GM21717 (cell line): ENCODE measurements at regions not wholly inside any gene's neighbourhood (a gene's known extent, or its start where the extent isn't known, plus 50 kb on each side); places are given as distances from the start of the nearest gene placed in this dataset.
"Not testable (repeated sequence)": the region's sequence is repeated elsewhere in the genome, so short reads cannot be mapped to it uniquely, and the experiment has no call there.

Source experiments
- ATAC-seq: cut with Tn5 transposase; IDR thresholded peaks from one replicate; pipeline ENCODE4 v1.9.1; 2021; ENCODE audit warnings: mild to moderate bottlenecking, moderate library complexity; ENCODE audit not compliant: unreplicated experiment

DNA sequence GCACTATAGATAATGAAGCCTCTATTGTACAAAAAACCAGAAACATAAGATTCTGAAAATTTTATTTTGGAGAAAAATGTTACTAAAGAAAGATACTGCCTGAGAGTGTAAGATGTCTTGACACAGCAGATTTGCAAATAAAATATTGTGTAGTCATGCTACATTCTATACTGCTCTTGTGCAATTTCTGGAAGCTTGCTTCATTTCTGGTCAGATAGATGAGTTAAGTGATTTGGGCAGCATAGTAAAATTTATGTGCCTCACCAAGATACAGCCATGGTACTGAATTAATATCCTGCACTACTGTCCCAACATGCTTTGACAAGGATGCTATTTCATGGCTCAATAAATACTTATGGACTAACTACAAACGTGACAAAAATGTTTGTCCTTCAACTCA, 55.1 kb upstream of the STARD13 start:
- ATAC-seq = no peak

DNA sequence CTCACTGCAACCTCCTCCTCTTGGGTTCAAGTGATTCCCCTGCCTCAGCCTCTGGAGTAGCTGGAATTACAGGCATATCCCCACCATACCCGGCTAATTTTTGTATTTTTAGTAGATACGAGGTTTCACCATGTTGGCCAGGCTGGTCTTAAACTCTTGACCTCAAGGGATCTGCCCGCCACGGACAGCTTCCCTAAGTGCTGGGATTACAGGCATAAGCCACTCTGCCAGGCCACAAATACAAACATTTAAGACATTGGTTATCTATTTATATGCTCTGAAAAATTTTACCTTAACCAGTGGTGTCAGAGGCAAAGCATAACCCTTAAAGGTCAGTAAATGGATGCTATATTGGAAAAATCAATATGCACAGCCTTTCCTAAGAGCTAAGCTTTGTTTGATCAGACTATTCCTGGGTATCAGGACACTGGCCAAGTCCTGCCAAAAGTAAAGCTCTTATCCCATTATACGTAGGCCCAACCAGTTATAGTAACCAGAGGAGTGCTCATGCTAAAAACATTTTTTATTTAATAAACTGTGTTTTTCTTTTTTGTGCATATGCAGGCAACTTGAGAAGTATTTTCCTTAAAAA, 56.4 kb upstream of the STARD13 start:
- ATAC-seq = no peak

DNA sequence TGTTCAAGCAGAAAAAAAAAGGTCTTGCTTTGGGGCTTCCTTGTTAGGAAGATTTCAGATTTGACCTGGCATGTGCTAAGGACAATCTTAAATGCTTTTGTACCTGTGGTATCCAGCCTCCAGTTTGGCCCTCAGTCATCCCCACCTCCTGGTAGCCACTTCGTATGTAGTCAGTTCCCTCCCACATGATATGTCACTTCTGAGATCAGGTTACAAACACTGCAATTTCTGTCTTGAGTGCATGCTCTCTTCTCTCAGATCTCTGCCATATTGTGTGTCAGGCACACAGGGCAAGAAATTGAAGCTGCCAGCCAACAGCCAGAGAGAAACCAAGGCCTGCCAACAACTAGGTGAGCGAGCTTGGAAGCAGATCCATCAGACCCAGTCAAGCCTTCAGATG, 60.3 kb upstream of the STARD13 start:
- ATAC-seq = no peak

DNA sequence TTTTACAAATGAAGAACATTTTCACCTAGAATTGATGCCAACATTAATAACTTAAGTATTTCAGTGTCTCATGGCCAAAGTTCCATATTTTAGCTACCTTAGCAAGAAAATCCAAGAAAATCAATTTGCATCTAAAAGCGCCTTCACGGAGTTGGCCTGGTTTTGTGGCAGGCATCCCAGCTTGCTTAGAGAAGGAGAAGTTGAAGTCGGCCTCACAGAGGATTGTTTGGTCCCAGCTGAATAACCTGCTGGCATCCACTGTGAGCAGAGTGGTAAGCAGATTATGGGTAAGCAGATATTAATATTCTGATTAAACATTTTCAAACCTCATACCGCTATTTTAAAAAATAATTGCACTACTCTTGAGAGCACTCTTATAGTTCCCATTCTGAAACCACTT, 62.3 kb upstream of the STARD13 start:
- no peak for ATAC-seq

DNA sequence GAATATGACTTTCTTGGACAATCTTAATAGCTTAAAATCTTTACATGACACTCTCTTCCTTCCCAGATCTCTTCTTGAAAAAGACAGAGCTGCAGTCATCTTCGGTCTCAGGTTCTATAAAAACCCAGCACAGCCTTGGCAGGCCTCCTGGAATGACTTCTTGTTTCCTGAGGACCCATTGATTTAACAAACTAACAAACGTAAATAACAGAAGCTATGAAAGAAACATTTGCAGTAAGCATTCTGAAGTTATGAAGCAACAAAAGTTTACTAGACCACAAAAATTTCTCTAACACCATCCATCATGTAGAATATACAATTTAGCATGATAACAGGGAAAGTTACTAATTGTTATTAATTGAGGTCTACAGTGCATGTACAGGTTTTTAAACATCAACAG, 62.8 kb upstream of the STARD13 start:
- ATAC-seq = no peak

DNA sequence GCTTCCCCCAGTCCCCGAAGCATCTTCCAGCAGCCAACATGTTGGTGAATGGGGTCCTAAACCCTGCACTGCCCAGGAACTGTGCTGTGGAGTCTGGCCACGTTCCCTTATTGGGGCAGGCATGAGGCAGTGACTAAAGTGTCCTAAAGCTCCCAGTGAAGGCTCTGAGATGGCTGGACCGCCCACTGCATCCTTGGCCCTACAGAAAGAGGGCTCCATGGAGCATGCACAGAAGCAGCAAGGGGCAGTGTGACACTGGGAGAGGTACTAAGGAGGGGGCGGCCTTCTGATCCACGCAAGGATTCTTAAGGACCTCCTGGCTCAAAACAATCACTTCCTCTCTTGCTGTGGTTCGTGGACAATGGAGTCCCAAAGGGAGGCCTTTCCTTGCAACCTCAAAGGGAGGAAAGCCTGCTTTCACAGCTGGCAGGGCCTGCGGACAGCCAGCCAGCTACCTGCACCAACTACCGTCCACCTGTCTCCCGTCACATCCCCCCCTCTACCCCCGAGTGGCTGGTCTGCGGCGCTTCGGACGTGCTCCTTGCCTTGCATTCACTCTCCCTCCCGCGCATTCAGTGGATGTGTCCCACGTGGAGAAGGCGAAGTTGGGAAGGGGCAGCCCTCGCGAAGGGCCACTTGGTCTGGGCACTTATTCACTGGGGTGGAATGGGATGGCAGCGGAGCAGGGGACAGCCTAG, 63.9 kb upstream of the STARD13 start:
- no peak for ATAC-seq

DNA sequence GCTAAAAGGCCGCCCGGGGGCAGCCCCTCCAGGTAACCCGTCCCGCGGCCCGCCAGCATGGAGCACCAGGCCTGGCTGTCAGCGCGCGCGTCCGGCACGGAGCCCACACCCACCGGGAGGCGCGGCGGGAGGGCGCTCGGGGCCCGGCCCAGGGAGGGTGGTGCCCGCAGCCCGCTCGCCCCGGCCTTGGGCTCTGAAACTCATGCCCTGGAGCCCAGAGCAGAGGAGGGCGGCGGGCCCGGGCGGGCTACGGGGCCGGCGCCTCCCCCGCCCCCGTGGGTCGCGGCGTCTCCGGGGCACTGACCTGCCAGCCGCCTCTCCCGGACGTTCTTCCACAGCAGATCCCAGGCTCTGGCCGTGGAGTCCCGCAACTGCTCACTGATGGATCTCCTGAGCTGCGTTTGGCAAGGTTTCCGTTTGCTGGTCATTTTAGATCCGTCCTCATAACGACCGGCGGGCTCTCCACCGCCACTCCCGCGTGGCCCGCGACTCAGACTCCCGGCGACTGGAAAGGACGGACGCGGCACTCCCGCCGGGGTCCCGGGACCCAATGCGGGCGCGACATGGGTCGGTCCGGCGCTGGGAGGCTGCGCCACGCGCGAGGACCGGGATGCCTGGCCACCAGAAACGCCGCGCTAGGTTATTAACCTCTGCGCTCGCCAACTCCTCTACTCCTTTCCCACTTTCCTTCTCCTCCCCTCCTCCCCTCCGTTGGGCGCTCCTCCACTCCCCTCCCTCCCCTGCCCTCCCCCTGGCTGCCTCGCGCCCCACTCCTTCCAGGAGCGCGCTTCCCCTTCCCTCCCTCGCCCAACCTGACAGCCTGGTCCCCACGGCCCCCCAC, 64.7 kb upstream of the STARD13 start:
- ATAC-seq = no peak

DNA sequence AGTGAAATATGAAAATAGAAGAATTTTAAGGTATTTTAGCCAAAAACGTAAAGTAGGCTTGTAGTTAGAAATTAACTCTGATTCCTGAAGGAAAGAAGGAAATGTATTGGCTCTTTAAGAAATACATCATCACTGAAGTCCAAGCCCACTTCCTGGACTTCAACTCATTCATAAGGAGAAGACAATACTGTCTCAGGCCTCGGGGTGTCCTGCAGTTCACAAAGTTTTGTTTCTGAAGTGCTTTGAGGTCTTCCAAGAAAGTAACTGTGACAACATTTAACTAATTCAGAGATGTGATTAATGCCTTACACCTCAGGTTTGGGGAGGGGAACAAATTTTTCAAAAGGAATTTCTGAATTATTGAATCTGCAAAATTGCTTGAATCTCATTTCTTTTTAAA, 65.8 kb upstream of the STARD13 start:
- no peak for ATAC-seq

DNA sequence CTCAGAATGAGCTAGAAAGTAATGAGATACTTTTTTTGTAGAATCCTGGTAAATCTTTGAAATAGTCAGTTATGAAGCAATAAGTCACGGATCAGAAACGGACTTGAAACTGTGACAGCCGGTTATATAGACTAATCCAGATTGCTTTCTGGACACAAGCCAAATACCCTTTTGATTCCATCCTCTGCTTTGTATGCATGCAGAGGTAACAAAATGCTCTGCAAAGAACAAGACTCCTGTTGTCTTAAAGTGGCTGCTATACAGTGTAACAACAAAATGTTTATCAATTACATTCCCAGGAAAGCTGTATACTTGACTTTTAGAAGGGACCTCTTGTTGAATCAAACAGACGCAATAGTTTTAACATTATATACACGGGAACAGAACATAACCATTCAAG, 66.5 kb upstream of the STARD13 start:
- ATAC-seq = no peak

DNA sequence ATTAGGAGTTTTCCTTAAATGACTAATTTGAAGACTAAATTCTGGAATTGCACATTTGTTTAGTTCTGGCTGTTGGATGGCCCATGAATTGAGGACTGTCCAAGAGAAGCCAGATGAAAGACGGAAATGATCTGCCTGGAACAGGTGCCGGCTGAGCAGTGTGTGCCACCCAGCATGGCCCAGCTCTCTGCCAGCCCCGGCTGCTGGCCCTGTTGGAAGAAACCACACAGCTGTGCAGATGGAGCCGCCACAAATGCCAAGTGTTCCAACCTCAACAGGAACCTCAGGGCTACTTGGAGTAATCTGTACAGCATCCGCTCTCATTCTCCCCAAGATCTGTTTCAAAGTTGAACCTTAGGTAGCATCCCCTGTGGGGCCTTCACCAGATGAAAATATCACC, 67.0 kb upstream of the STARD13 start:
- no peak for ATAC-seq

DNA sequence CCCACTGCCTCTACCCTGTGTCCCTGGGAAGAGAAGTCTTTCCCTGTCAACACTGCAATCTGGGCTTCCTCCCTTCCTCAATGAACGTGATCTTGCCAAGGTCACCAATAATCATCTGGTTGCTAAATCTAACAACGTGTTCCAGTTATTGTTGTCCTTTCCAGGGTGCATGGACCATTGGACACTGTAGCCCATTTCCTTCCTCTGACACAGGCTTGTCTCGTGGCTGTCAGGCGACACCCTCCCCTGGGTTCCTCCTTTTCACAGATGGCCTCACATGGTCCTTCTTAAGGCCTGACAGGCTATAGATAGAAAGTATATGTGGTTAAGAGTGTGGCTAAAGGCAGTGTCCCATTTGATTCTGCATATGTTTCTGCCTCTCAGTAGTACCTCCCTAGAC, 67.7 kb upstream of the STARD13 start:
- no peak for ATAC-seq

DNA sequence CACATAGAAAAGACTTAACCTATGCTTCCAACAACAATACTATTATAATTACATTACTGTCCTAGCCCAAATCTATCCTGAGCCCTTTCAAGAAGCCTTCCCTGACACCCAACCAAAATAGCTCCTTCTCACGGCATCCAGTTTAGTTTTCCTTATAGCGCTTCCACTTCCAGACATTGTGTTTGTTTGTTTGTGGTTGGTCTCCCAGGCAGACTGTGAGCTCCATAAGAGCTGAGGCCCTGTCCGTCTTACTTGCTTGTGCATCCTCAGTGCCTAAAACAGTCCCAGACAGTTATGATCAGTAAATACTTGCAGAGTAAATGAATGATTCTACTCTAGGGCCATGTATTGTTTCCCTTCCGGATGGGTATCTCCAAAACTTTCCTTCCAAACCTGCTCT, 68.1 kb upstream of the STARD13 start:
- ATAC-seq = no peak

DNA sequence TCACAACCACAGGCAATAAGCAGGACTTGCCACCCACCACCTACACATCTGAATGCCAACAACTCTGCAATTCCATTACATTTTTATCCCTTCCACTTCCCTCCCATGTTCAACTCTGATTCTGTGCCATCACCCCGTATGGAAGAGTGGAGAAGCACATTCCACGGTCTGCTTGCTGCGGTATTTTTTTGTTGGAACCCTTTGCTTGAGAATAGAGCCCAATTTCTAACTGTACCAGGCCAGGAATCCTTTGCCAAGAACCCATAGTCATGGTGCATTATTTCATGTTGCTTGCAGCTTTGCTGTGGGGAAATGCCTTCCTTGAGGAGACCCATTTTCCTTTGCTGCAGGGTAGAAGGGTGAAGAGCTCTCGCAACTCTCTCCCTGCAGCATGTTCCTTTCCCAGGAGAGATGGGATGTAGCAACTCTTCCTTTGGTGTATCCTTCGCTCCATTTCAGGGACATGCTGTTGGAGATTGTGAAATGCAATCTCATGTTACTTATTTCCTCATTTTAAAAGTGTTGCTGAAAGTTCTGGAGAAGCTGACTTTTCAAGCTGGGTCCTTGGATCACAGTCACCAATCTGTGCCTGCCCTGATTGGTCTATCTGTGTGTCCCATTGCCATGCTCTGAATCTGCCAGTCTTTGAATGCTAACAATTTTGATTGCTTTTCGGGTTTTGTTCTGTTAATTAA, 69.8 kb upstream of the STARD13 start:
- no peak for ATAC-seq

DNA sequence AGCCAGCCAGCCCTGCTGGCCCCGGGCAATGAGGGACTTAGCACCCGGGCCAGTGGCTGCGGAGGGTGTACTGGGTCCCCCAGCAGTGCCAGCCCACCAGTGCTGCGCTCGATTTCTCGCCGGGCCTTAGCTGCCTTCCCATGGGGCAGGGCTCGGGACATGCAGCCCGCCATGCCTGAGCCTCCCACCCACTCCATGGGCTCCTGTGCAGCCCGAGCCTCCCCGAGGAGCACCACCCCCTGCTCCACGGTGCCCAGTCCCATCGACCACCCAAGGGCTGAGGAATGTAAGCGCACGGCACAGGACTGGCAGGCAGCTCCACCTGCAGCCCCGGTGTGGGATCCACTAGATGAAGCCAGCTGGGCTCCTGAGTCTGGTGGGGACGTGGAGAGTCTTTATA, 72.5 kb upstream of the STARD13 start:
- not testable (repeated sequence) for ATAC-seq

DNA sequence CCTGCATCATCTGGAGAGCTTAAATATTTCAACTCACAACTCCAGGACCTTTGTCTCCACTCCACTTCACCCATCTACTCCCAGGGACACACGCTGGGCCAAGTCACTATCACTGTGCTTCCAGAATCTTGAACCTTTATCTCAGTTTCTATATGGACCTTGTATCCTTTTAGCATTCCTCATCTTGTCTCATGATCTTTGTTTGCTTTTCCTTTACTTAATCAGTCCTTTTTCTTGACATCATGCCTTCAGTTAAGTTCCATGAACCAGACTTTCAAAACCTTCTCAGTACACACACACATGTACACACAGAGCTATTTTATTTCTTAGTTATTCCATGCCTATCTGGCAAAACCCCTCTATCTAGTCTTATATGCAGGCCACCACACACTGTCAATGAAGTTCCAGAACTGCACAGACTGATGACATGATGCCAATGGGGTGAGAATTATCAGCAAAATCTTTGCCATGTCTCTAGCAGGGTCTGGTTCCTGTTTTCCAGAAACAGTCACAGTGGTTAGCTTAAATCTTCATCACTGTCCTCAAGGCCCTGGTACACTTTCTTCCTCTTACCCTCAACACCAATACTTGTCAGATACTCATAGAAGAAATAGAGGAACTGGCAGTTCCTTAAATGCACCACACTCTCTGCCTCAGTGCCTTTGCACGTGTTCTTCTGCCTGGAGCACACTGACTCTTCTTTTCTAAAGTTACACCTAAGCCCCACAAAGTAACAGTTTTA, 77.6 kb upstream of the STARD13 start:
- ATAC-seq = no peak

DNA sequence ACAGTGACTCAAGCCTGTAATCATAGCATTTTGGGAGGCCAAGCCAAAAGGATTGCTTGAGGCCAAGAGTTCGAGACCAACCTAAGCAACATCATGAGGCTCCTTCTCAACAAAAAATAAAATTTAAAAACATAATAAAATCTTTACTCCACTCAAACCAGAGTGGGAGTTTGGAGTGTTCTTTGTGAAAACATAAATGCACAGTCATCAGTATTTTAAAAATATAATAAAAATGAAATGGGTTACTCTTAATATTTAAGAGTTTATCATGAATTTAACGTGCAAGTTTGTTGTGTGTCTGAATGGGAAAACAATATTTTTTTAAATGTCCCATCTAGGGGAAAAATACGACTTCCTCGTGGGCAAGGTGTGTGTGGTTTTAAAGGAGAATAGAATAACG, 78.6 kb upstream of the STARD13 start:
- ATAC-seq = no peak

DNA sequence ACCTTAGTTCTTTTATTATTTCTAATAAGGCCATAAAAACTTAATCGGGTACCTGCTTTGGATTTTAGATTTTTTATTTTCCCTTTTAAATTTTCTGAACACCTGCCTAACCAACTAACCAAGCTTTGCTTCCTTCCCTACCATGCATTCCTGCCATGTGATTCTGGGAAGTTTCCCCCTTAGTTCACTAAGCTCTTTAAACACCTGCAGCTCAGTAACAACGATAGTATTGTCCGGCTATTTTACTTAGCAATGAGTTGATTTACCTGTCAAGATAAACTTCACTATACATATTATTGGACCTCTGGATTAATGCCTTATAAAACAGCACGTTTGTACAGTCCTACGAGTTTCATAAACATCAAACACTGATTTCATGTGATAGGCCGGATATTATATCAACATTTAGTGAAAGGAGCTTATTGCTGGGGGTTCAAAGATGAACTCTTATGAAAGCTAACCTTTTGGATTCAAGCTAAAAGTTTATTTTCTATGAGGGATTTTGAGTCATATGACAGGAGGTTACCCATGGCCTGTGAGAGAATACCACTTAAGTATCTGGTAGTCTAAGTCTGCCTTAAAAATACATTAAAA, 81.0 kb upstream of the STARD13 start:
- no peak for ATAC-seq

DNA sequence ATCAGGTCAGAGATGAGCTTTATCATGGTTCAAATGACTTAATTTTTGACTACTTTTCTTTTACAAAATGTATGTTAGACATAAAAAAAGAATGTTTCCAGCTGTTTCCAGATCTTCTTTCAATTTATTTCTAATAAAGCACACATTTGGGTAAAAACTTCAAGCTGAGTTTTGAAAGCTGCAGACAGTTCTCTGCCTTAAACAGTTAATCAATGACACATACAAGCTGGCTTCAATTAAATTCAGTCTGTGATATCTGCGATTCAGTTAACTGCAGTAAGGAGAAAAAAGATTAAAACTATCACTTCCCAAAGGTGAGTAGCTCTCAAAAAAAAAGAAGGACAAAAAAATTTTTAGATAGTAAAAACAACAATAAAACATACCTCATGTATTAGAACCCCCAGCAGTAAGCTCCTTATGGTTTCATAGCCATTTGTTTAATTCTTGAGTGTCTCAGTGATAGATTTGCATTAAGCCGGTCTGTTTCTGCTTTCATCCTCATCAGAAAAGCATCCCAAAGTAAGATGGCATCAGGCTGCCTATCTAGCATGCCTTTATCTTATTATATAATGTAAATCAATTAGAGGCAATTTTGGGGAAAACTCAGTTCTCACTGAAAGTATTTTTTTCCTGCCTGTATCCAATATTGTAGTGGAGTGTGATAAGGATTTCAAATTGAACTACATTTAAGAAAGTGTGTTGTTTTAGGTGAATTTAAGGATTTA, 81.8 kb upstream of the STARD13 start:
- ATAC-seq = no peak

DNA sequence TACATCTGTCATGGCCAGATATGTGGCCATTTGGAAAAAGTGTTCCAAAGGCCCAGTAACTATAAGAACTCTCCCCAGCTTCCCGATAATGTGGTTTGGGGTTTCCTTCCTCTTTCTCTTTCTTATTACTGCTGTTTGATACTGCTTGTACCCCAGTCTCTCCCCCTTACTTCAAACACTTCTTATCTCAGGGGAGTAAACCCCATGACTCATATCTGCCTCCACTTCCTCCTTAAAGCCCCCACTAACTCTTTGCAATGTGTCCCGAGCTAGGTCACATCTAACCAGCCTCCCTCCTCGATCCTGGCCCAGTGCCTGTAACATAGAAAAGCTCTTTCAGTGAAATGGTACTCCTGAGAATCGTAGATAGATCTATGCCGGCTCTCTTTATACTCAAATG, 82.4 kb upstream of the STARD13 start:
- no peak for ATAC-seq

DNA sequence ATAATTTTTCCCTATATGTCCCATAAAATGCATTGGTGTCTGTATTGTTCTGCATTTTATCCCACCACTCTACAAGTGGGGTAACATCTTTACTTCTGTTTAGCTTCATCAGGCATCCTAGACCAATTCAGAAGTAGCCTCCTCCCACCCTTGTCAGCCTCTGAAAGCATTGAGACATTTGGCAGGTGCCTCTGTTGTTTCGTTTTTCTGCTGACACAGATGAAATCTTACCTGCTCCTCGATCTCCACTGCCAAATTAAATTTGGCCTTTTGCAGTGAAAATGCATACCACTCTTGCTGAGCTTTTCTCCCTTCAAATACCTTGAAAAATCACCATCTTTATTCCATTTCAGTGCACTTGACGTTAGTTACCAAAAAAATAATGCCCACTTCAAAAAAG, 83.5 kb upstream of the STARD13 start:
- no peak for ATAC-seq
